ENCODE measurements at regions not wholly inside any gene's neighbourhood (a gene's known extent, or its start where the extent isn't known, plus 50 kb on each side); places are given as distances from the start of the nearest gene placed in this dataset.
A peak's percentile ranks its signal among the peaks of the same experiment; 100 is the strongest.
"Not testable (repeated sequence)": the region's sequence is repeated elsewhere in the genome, so short reads cannot be mapped to it uniquely, and the experiment has no call there.

DNA sequence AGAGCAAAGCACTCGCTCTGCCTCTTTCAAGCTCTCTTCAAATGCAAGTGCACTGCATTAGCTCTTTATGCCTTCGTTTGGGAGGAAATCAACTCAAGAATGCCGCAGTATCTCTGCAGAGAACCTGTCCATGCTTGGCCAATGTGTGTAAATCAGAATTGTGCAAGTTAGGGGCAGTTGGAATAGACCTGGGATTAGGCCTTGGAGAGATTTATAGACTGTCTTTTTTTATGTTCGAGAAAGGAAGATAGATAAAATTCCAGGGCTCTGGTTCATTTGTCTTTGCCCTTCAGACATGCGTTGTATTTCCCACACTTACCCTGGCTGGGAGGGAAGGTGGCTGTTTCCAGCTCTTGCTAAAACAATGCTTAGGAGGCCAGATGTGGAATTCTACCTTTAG is 163.7 kb downstream of the MOBP start:
- Mint-ChIP-seq H3K4me3 (no peak overlapping the region), H3K27me3 (peaks cover 3 to 7% of the 10 kb centered on the region in 2 donors), H3K9me3 (peaks cover 10% of the 10 kb centered on the region), H3K36me3 (peaks cover 2% of the 10 kb centered on the region), H3K27ac (no peak overlapping the region), H3K4me1 (ENCODE audit: low read depth in 2 of 2) (no peaks in the 10 kb centered on the region)
- DNase-seq (ENCODE audit: low spot score) (no peak), ATAC-seq (no peak)

DNA sequence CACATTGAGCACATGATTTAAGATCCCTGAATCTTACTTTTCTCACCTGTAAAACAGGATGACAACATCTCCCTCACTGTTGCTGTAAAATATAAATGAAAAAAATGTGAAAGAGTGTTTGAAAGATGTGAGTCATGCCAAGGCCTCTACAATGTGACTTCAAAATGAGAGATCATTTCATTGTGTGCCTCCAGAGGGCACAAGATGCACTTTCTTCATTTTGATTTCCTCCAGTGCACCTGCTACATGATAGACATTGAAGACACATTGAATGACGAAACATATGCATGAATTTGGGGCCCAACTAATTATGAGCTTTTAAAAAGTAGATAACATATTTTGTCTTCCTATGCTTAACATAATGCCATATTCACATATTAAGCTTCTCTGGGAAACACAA is 170.3 kb downstream of the MOBP start:
- Mint-ChIP-seq H3K9me3 (no peaks in the 10 kb centered on the region), H3K27ac (no peak overlapping the region), H3K4me3 (no peak overlapping the region), H3K36me3 (no peaks in the 10 kb centered on the region), H3K27me3 (peaks cover 5 to 8% of the 10 kb centered on the region in 2 donors), H3K4me1 (ENCODE audit: low read depth in 2 of 2) (no peaks in the 10 kb centered on the region)
- DNase-seq (ENCODE audit: low spot score) (no peak), ATAC-seq (no peak)

DNA sequence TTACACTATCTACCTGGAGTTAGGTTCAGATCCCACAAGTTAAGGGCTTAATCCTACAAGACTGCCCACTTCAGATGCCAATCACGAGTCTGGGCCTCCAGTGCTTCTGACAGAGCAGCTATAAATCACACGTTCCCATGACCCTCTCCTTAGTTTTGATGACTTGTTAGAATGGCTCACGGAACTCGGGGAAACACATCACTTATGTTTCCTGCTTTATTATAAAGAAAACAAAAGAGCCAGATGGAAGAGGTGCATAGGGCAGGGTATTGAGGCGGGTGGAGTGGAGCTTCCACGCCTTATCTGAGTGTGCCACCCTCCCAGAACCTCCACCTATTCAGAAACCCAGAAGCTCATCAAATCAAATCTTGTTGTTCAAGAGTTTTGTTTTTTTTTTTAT is 170.8 kb downstream of the MOBP start:
- Mint-ChIP-seq H3K4me3 (no peak overlapping the region), H3K27me3 (peaks cover 5 to 8% of the 10 kb centered on the region in 2 donors), H3K4me1 (ENCODE audit: low read depth in 2 of 2) (no peaks in the 10 kb centered on the region), H3K9me3 (no peaks in the 10 kb centered on the region), H3K27ac (no peak overlapping the region), H3K36me3 (no peaks in the 10 kb centered on the region)
- no peak for DNase-seq (ENCODE audit: low spot score)
- no peak for ATAC-seq

GRCh38 chr3:39639344-39640236 is 169.8 kb upstream of the MYRIP start:
- H3K9me3 Mint-ChIP-seq = no peaks in the 10 kb centered on the region
- ATAC-seq (peak; percentile 53 to 82), DNase-seq (ENCODE audit: low spot score) (no peak)
- peak overlapping the region; percentile 8 for H3K4me3 Mint-ChIP-seq
- peak overlapping the region in 1 of 2 donors; percentile 19 for H3K27ac Mint-ChIP-seq
- H3K4me1 Mint-ChIP-seq (ENCODE audit: low read depth in 2 of 2) = no peaks in the 10 kb centered on the region
- H3K36me3 Mint-ChIP-seq = no peaks in the 10 kb centered on the region
- H3K27me3 Mint-ChIP-seq = peaks cover 5 to 14% of the 10 kb centered on the region in 2 donors

DNA sequence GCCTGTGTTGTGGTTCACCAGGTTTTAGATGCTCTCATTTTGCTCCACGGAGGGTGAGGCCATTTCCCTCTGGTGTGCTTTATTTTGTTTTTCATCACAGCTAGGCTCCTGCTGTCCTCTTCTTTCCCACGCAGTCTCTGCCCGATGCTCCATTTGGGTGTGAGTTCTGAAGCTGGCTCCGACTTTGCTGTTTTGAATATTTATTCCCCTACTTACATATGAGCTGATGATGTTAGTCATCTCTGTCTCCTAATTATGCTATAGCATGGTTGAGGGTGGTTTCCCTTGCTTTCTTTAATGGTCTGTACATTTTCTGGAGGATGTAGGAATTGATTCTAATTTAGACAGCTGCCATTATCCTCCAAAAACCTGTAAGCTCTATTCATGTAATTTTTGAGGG is 168.1 kb upstream of the MYRIP start:
- Mint-ChIP-seq H3K27ac (no peak overlapping the region), H3K4me1 (ENCODE audit: low read depth in 2 of 2) (no peaks in the 10 kb centered on the region)
- ATAC-seq = no peak

DNA sequence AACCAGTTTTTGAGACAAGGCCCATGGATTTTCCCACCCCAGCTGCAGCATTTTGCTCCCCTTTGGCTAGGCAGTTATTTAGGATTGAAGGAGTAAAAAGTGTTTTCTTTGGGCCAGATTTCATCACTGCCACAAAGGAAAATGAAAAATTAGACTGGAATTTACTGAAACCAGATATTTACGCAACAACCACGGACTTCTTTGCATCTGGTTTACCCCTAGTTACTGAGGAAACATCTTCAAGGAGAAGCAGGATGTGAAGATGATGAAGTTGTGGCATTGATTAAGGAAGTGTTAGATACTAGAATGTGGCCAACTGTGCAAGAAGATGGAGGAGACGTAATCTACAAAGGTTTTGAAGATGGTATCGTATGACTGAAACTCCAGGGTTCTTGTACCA is 165.2 kb upstream of the MYRIP start:
- Mint-ChIP-seq H3K4me3 (no peak overlapping the region), H3K27me3 (peaks cover 3 to 28% of the 10 kb centered on the region in 2 donors), H3K4me1 (ENCODE audit: low read depth in 2 of 2) (no peaks in the 10 kb centered on the region), H3K36me3 (no peaks in the 10 kb centered on the region), H3K27ac (no peak overlapping the region), H3K9me3 (peaks cover 7% of the 10 kb centered on the region)
- DNase-seq (ENCODE audit: low spot score) = no peak
- ATAC-seq = no peak

More for the DNA sequence above, 168.1 kb upstream of the MYRIP start:
- H3K36me3 Mint-ChIP-seq = no peaks in the 10 kb centered on the region
- H3K9me3 Mint-ChIP-seq = peaks cover 5% of the 10 kb centered on the region
- no peak for DNase-seq (ENCODE audit: low spot score)
- H3K27me3 Mint-ChIP-seq = peaks cover 5 to 25% of the 10 kb centered on the region in 2 donors
- H3K4me3 Mint-ChIP-seq = no peak overlapping the region

DNA sequence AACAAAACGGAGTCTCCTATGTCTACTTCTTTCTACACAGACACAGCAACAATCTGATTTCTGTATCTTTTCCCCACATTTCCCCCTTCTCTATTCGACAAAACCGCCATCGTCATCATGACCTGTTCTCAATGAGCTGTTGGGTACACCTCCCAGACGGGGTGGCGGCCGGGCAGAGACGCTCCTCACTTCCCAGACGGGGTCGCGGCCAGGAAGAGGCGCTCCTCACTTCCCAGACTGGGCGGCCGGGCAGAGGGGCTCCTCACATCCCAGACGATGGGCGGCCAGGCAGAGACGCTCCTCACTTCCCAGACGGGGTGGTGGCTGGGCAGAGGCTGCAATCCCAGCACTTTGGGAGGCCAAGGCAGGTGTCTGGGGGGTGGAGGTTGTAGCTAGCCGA is 158.2 kb upstream of the MYRIP start:
- not testable (repeated sequence) for DNase-seq (ENCODE audit: low spot score); H3K36me3 Mint-ChIP-seq; H3K9me3 Mint-ChIP-seq; H3K4me3 Mint-ChIP-seq; H3K27me3 Mint-ChIP-seq; ATAC-seq; H3K27ac Mint-ChIP-seq; H3K4me1 Mint-ChIP-seq (ENCODE audit: low read depth in 2 of 2)

DNA sequence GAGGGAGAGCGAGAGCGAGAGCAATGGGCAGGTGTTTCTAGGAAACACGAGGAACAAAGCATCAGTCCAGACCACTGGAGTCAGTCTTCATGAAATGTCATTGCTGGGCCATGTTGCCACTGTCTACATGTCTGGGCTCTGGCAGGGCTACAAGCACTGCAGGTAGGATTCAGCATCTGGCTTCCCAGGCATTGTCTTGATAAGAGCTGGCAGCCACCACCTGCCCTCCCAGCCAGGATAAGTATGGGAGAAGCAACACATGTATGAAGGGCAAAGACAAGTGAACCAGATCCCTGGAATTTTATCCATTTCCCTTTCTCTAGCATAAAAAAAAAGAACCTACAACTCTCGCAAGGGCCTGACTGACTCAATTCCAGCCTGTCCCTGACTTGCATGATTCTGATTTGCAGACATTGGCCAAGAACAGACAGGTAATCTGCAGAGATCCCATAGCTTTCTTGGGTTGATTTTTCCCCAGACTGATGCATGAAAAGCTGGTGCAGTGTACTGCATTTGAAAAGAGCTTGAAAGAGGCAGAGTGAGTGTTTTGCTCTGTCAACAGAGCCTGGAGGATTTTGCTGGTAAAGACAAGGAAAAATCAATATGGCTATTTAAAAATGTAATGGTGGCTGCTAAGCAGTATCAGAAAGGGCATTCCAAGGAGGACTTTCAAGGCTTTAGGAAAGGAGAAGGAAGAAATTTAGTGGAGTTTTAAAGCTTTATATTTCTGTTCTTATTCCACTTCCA is 157.2 kb upstream of the MYRIP start:
- Mint-ChIP-seq H3K27me3 (no peaks in the 10 kb centered on the region), H3K27ac (no peak overlapping the region), H3K4me1 (ENCODE audit: low read depth in 2 of 2) (no peaks in the 10 kb centered on the region), H3K9me3 (no peaks in the 10 kb centered on the region), H3K36me3 (no peaks in the 10 kb centered on the region), H3K4me3 (no peak overlapping the region)
- DNase-seq (ENCODE audit: low spot score) = no peak
- ATAC-seq = no peak

GRCh38 chr3:39655718-39656117 is 153.7 kb upstream of the MYRIP start:
- H3K27ac Mint-ChIP-seq; DNase-seq (ENCODE audit: low spot score); H3K27me3 Mint-ChIP-seq; H3K9me3 Mint-ChIP-seq; ATAC-seq; H3K4me1 Mint-ChIP-seq (ENCODE audit: low read depth in 2 of 2); H3K36me3 Mint-ChIP-seq; H3K4me3 Mint-ChIP-seq: not testable (repeated sequence)

DNA sequence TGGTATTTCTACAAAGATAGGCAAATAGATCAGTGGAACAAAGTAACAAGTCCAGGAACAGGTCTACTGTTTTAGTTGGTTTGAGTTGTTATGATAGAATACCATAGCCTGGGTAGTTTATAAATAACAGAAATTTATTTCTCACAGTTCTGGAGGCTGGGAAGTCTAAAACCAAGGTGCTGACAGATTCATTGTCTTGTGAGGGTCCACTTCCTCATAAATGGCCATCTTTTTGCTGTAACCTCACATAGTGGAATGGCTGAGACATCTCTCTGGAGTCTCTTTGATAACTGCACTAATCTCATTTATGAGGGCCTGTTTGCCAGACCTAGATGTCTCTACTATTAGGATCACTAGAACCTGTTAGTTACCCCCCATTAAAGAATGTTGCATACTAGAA is 152.3 kb upstream of the MYRIP start:
- Mint-ChIP-seq H3K27me3 (no peaks in the 10 kb centered on the region), H3K4me1 (ENCODE audit: low read depth in 2 of 2) (no peaks in the 10 kb centered on the region), H3K4me3 (no peak overlapping the region), H3K9me3 (peaks cover 3% of the 10 kb centered on the region), H3K36me3 (no peaks in the 10 kb centered on the region), H3K27ac (no peak overlapping the region)
- DNase-seq (ENCODE audit: low spot score) (no peak), ATAC-seq (no peak)

DNA sequence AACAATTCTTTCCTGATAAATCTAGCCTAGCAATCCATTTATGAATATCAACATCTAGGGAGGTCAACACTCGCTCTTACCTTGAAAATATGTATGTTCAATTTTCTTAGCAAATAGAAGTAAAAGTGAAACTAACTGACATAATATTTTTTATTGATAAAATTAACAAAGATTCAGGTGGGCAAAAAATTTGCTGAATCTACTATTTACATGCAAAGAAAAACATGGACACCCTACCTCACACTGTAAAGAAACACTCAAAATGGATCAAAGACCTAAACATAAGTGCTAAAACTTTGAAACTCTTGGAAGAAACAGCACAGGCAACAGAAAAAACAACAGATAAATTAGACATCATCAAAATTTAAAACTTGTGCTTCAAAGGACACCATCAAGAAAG is 151.6 kb upstream of the MYRIP start:
- ATAC-seq = no peak
- Mint-ChIP-seq H3K4me1 (ENCODE audit: low read depth in 2 of 2) (no peaks in the 10 kb centered on the region), H3K9me3 (peaks cover 3% of the 10 kb centered on the region), H3K4me3 (no peak overlapping the region), H3K36me3 (no peaks in the 10 kb centered on the region), H3K27me3 (no peaks in the 10 kb centered on the region), H3K27ac (no peak overlapping the region)
- no peak for DNase-seq (ENCODE audit: low spot score)

DNA sequence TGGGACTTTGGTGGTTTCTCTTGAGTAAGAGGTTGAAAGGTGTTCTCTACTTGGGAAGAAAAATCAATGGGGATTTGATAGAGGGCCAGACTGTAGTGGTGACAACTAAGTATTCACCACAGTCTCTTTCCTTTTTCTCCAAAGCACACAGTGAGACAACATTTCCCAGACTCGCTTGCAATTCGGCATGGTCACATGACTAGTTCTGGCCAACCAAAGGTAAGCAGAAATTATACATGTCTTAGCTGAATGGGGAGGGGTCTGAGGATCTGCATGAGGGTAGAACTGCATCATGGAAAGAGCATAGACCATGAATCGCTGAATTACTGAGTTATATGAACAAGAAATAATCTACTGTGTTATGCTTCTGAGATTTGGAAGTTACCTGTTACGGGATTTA is 144.5 kb upstream of the MYRIP start:
- ATAC-seq (no peak), DNase-seq (ENCODE audit: low spot score) (no peak)
- no peaks in the 10 kb centered on the region for H3K9me3 Mint-ChIP-seq
- H3K27ac Mint-ChIP-seq = no peak overlapping the region
- peaks cover 5 to 15% of the 10 kb centered on the region in 2 donors for H3K27me3 Mint-ChIP-seq
- no peaks in the 10 kb centered on the region for H3K36me3 Mint-ChIP-seq
- H3K4me3 Mint-ChIP-seq = no peak overlapping the region
- no peaks in the 10 kb centered on the region for H3K4me1 Mint-ChIP-seq (ENCODE audit: low read depth in 2 of 2)

GRCh38 chr3:39665441-39665840 is 144.0 kb upstream of the MYRIP start:
- H3K36me3 Mint-ChIP-seq = no peaks in the 10 kb centered on the region
- no peak for DNase-seq (ENCODE audit: low spot score)
- H3K4me1 Mint-ChIP-seq (ENCODE audit: low read depth in 2 of 2) = no peaks in the 10 kb centered on the region
- no peaks in the 10 kb centered on the region for H3K9me3 Mint-ChIP-seq
- no peak overlapping the region for H3K27ac Mint-ChIP-seq
- peaks cover 5 to 19% of the 10 kb centered on the region in 2 donors for H3K27me3 Mint-ChIP-seq
- H3K4me3 Mint-ChIP-seq = no peak overlapping the region
- ATAC-seq = no peak

GRCh38 chr3:39668420-39668819 is 141.0 kb upstream of the MYRIP start:
- no peaks in the 10 kb centered on the region for H3K4me1 Mint-ChIP-seq (ENCODE audit: low read depth in 2 of 2)
- DNase-seq (ENCODE audit: low spot score) = no peak

More at GRCh38 chr3:39668420-39668819, 141.0 kb upstream of the MYRIP start:
- H3K27me3 Mint-ChIP-seq = peaks cover 4 to 20% of the 10 kb centered on the region in 2 donors
- no peak overlapping the region for H3K27ac Mint-ChIP-seq
- H3K36me3 Mint-ChIP-seq = no peaks in the 10 kb centered on the region
- H3K9me3 Mint-ChIP-seq = no peaks in the 10 kb centered on the region
- no peak for ATAC-seq
- no peak overlapping the region for H3K4me3 Mint-ChIP-seq
